Endodermal cell (in vitro differentiated cells): ENCODE measurements at regions not wholly inside any gene's neighbourhood (a gene's known extent, or its start where the extent isn't known, plus 50 kb on each side); places are given as distances from the start of the nearest gene placed in this dataset.

Source experiments
- DNase-seq: peaks from one replicate; pipeline ENCODE4 v3.0.0-alpha.2; 2017
- H3K27ac ChIP-seq: 2 replicates; pipeline ENCODE4 v1.5.1; 2013; ENCODE audit warnings: mild to moderate bottlenecking, low read depth, low read length, moderate library complexity
- H3K27me3 ChIP-seq: 2 replicates; pipeline ENCODE4 v1.6.1; 2013; ENCODE audit warnings: mild to moderate bottlenecking, low read length, moderate library complexity; ENCODE audit not compliant: insufficient read depth, control insufficient read depth, poor library complexity, severe bottlenecking
- H3K36me3 ChIP-seq: 2 replicates; pipeline ENCODE4 v1.7.0; 2013; ENCODE audit warnings: mild to moderate bottlenecking, low read length, moderate library complexity; ENCODE audit not compliant: control insufficient read depth, insufficient read depth
- H3K4me1 ChIP-seq: one replicate; pipeline ENCODE4 v1.7.0; 2013; ENCODE audit warnings: low read length; ENCODE audit not compliant: control insufficient read depth, insufficient read depth
- H3K4me3 ChIP-seq: 2 replicates; pipeline ENCODE4 v1.5.1; 2013; ENCODE audit warnings: mild to moderate bottlenecking, low read length, moderate library complexity
- H3K9ac ChIP-seq: 2 replicates; pipeline ENCODE4 v1.6.1; 2013; ENCODE audit warnings: mild to moderate bottlenecking, low read length, moderate library complexity; ENCODE audit not compliant: poor library complexity, severe bottlenecking; ENCODE audit errors: extremely low read depth
- H3K9me3 ChIP-seq: 2 replicates; pipeline ENCODE4 v1.6.1; 2013; ENCODE audit warnings: mild to moderate bottlenecking, low read length, moderate library complexity; ENCODE audit not compliant: control insufficient read depth
- H3K27ac Mint-ChIP-seq: 2 replicates; pipeline ENCODE4 v1.8.0; 2020; ENCODE audit warnings: mixed read lengths
- H3K27me3 Mint-ChIP-seq: 2 replicates; pipeline ENCODE4 v1.8.0; 2021; ENCODE audit warnings: mild to moderate bottlenecking, mixed read lengths; ENCODE audit not compliant: insufficient read depth
- H3K36me3 Mint-ChIP-seq: 2 replicates; pipeline ENCODE4 v1.8.0; 2020; ENCODE audit warnings: low read depth, mixed read lengths
- H3K4me1 Mint-ChIP-seq: 2 replicates; pipeline ENCODE4 v1.8.0; 2020; ENCODE audit warnings: mixed read lengths
- H3K4me3 Mint-ChIP-seq: 2 replicates; pipeline ENCODE4 v1.8.0; 2020; ENCODE audit warnings: mild to moderate bottlenecking, moderate library complexity, mixed read lengths
- H3K9me3 Mint-ChIP-seq: 2 replicates; pipeline ENCODE4 v1.8.0; 2020; ENCODE audit warnings: mild to moderate bottlenecking, mixed read lengths
- WGBS, 2 experiments: methylation state at CpG; one replicate each; pipeline versions ENCODE4 v1.1.5 to v1.1.7; 2013; ENCODE audit warnings: missing lambda C conversion rate in 2 of 2, mixed read lengths in 1 of 2; ENCODE audit not compliant: insufficient coverage in 1 of 2, insufficient read length in 1 of 2; 5-methylcytosine and 5-hydroxymethylcytosine counted together
- TF ChIP-seq, protein P1 (sequence below): fragments of 200-600 bp; sonication (generic); conservative IDR thresholded peaks from 2 replicates; pipeline ENCODE4 v1.5.0; 2021; ENCODE audit warnings: antibody characterized with exemption, mild to moderate bottlenecking

DNA sequence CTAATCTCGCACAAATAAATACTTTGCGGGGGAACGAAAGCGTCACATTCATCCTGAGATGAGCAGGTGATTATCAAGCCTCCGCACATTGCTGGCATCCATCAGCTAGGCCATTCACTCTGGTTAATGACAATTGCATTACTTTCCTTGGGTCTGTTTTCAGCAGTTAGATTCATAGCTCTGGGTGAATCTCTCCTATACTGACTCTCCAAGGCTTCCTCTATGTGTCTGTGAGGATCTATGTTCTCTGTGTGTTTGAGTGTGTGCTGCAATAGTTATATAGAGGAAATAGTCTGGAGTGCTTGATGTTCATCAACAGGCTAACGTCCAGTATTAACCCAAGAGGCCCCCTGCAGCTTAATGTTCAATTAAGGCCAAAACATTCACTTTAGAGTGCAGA, 133.0 kb upstream of the CTTNBP2NL start:
- Histone ChIP-seq H3K9me3 (no peaks in the 10 kb centered on the region), H3K27ac (no peak overlapping the region), H3K9ac (no peak overlapping the region), H3K27me3 (no peaks in the 10 kb centered on the region), H3K4me1 (no peaks in the 10 kb centered on the region), H3K4me3 (no peak overlapping the region), H3K36me3 (no peaks in the 10 kb centered on the region)
- Mint-ChIP-seq H3K36me3 (no peaks in the 10 kb centered on the region), H3K4me1 (no peaks in the 10 kb centered on the region), H3K27ac (no peak overlapping the region), H3K4me3 (no peak overlapping the region), H3K27me3 (peaks cover 4% of the 10 kb centered on the region), H3K9me3 (no peaks in the 10 kb centered on the region)
- TF ChIP-seq, protein P1, sequence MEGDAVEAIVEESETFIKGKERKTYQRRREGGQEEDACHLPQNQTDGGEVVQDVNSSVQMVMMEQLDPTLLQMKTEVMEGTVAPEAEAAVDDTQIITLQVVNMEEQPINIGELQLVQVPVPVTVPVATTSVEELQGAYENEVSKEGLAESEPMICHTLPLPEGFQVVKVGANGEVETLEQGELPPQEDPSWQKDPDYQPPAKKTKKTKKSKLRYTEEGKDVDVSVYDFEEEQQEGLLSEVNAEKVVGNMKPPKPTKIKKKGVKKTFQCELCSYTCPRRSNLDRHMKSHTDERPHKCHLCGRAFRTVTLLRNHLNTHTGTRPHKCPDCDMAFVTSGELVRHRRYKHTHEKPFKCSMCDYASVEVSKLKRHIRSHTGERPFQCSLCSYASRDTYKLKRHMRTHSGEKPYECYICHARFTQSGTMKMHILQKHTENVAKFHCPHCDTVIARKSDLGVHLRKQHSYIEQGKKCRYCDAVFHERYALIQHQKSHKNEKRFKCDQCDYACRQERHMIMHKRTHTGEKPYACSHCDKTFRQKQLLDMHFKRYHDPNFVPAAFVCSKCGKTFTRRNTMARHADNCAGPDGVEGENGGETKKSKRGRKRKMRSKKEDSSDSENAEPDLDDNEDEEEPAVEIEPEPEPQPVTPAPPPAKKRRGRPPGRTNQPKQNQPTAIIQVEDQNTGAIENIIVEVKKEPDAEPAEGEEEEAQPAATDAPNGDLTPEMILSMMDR, result no peak
- 94 to 100% methylated on average over 3 to 6 of the region's 6 CpGs for WGBS, 2 experiments
- DNase-seq, result no peak

DNA sequence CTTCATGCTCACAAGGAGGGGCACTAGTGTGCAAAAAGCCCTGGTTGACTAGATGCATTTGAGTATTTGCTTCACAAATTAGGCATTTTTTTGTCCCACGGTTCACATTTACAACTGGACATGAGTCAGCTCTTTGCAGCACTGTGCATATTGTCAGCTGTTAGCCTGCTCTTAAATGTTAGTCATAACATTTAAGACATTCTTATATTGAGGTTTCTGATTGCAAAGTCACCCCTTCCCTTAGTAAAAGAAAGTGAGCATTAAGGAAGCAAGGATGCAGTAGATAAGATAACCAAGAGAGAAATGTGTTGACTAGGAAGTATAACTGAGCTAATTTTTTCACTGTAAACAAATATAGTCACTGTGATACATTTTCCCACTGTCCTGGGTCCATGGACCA, 132.6 kb upstream of the CTTNBP2NL start:
- WGBS, 2 experiments, result 97 to 100% methylated on average over 1 of the region's 1 CpG
- no peaks in the 10 kb centered on the region for H3K4me1 Mint-ChIP-seq

GRCh38 chr1:112264010-112264409, 132.0 kb upstream of the CTTNBP2NL start:
- Mint-ChIP-seq H3K4me3 (no peak overlapping the region), H3K9me3 (no peaks in the 10 kb centered on the region), H3K27ac (no peak overlapping the region), H3K36me3 (no peaks in the 10 kb centered on the region), H3K27me3 (peaks cover 6% of the 10 kb centered on the region), H3K4me1 (no peaks in the 10 kb centered on the region)
- H3K4me3 ChIP-seq, result no peak overlapping the region
- no peak for DNase-seq
- H3K27me3 ChIP-seq, result peaks cover 5% of the 10 kb centered on the region
- TF ChIP-seq, protein P1, result no peak
- 85 to 90% methylated on average over 3 to 7 of the region's 7 CpGs for WGBS, 2 experiments
- H3K36me3 ChIP-seq, result no peaks in the 10 kb centered on the region
- H3K4me1 ChIP-seq, result no peaks in the 10 kb centered on the region
- no peak overlapping the region for H3K27ac ChIP-seq
- H3K9ac ChIP-seq, result no peak overlapping the region
- no peaks in the 10 kb centered on the region for H3K9me3 ChIP-seq

More for the DNA sequence above, 132.6 kb upstream of the CTTNBP2NL start:
- H3K4me1 ChIP-seq, result no peaks in the 10 kb centered on the region
- Mint-ChIP-seq H3K36me3 (no peaks in the 10 kb centered on the region), H3K27me3 (peaks cover 5% of the 10 kb centered on the region), H3K27ac (no peak overlapping the region), H3K9me3 (no peaks in the 10 kb centered on the region), H3K4me3 (no peak overlapping the region)
- H3K27me3 ChIP-seq, result no peaks in the 10 kb centered on the region
- H3K27ac ChIP-seq, result no peak overlapping the region
- no peak overlapping the region for H3K4me3 ChIP-seq
- H3K9ac ChIP-seq, result no peak overlapping the region
- DNase-seq, result no peak
- TF ChIP-seq, protein P1, result no peak
- H3K36me3 ChIP-seq, result no peaks in the 10 kb centered on the region
- H3K9me3 ChIP-seq, result no peaks in the 10 kb centered on the region
